GM13977 (cell line): ENCODE measurements at regions not wholly inside any gene's neighbourhood (a gene's known extent, or its start where the extent isn't known, plus 50 kb on each side); places are given as distances from the start of the nearest gene placed in this dataset.

Experiments used
- DNase-seq: peaks from one replicate; pipeline ENCODE4 v3.0.0; 2012; ENCODE audit warnings: low spot score
- in situ Hi-C: fragments of 300-500 bp; cut with MboI; formaldehyde crosslinking; loops from one replicate; pipeline ENCODE4 v1.12.0; 2022; ENCODE audit warnings: low sequenced_read_pairs, low pct_unique_long_range_greater_than_20kb, mixed read lengths, inconsistent platforms; ENCODE audit not compliant: unreplicated experiment
- TF ChIP-seq, protein P1 (sequence below): IDR thresholded peaks from 2 replicates; pipeline ENCODE4 v1.5.1; 2012; ENCODE audit warnings: mild to moderate bottlenecking, control low read depth; ENCODE audit not compliant: insufficient read depth; ENCODE audit errors: extremely low read depth, missing control alignments

DNA sequence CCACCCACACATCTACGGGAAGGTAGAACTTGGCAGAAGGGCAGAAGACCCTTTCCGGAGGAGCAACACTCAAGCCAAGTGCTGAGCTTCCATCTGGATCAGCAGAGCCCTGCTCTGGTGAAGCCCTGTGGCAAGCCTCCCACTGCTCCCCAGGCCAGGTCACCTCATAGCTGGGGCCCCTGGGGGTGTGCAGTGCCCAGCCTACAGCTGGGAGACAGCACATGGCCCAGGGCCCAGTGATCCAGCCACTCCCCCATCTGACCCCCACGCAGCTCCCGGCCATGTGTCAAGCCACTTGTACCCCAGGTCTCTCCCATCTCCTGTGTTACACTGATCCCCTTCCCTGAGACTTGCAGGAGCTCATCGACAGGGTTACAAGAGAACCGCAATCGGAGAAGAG, 95.7 kb downstream of the RBFOX3 start:
- TF ChIP-seq, protein P1, sequence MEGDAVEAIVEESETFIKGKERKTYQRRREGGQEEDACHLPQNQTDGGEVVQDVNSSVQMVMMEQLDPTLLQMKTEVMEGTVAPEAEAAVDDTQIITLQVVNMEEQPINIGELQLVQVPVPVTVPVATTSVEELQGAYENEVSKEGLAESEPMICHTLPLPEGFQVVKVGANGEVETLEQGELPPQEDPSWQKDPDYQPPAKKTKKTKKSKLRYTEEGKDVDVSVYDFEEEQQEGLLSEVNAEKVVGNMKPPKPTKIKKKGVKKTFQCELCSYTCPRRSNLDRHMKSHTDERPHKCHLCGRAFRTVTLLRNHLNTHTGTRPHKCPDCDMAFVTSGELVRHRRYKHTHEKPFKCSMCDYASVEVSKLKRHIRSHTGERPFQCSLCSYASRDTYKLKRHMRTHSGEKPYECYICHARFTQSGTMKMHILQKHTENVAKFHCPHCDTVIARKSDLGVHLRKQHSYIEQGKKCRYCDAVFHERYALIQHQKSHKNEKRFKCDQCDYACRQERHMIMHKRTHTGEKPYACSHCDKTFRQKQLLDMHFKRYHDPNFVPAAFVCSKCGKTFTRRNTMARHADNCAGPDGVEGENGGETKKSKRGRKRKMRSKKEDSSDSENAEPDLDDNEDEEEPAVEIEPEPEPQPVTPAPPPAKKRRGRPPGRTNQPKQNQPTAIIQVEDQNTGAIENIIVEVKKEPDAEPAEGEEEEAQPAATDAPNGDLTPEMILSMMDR = no peak
- in situ Hi-C loops = no loop called here
- DNase-seq = no peak

DNA sequence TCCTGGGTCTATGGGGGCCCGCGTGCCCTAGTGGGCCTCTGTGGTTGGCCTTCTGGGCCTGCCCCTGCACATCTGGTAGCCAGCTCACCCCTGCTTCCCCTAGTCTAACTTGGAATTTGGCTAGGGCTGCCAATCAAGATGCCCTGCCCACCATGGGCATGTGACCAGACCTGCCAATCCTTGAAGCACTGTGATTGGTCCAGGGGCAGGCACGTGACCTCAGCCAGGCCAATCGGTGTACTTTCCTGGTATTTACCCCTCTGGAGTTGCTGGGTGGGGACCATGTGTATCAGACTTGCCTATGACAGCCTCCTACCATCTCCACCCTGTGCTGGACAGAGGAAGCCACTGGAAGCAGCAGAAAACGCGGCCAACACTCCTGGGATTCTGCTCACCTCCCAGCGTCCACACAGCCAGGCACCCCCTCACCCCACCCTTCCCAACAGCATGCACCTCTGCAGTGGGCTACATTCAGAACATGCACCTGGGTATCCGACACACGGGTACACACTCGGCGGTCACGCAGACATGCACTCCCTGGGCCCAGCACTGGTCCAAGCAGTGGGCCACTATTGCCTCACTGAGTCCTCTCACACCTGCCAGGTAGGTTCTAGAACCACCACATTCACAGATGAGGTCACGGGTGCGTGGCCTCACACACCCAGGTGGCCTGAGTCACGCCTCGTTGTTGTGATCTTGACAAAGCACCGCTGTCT, 96.9 kb downstream of the RBFOX3 start:
- DNase-seq = no peak
- TF ChIP-seq, protein P1 = no peak
- in situ Hi-C loops = no loop called here

DNA sequence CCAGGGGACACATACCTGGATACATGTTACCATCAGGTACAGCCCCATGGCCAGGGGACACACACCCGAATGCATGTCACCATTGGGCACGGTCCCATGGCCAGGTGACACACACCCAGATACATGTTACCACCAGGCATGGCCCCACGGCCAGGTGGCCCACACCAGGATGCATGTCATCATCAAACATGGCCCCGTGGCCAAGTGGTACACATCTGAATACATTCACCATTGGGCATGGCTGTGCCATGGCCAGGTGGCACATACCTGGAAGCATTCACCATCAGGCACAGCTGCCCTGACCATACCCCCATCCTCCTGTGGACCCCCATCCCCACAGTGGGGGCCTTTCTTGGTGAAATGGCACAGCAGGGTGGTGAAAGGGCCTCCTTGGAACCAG, 97.6 kb downstream of the RBFOX3 start:
- TF ChIP-seq, protein P1 = no peak
- in situ Hi-C loops = no loop called here
- DNase-seq = no peak

DNA sequence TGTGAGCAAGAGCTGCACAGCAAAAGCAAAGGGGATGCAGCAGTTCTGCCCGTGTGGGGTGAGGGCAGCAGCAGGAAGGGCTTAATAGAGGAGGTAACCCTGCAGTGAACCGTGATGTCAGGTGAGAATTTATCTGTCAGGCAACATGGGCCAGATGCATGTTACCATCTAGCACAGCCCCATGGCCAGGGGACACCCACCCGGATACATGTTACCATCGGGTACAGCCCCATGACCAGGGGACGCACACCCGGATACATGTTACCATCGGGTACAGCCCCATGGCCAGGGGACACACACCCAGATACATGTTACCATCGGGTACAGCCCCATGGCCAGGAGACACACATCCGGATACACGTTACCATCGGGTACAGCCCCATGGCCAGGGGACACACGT, 99.4 kb downstream of the RBFOX3 start:
- TF ChIP-seq, protein P1 = no peak
- no peak for DNase-seq
- in situ Hi-C loops = no loop called here

DNA sequence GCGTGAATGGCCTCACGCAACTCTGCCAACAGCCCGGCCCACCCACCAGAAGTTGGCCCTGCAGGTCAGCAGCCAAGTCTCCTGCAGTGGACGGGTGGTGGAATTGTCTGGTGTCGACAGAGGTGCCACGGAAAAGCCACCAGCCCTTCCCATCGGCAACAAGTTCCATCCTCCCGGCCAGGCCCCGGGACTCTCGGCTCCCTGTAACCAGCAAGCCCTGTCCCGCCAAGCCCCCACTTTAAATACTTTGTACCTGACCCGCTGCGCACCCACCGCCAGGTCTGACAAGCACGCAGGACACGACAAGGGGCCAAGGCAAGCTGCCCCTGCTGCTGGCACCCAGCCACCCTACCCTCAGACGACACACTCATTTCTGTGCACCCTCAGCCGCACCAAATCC, 100.8 kb downstream of the RBFOX3 start:
- in situ Hi-C loops = no loop called here
- TF ChIP-seq, protein P1 = no peak
- DNase-seq = no peak

DNA sequence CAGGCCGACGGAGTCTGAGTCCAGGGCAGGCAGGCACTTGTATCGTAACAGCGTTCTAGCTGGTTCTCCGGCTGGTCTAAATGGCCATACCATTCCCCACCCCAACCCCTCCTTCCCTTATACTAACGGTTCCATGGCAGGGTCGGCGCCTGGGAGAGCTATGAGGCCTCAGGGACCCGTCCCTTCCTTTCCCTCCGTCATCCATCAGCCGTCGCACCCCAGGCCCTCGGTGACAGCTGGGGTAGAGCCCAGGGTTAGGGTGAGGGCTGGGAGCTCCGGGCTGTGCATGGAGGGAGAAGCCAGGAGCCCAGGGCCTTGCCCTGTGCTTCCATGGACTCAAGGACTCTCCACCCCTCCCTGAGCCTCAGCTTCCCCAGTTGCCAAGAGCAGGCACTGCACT, 101.4 kb downstream of the RBFOX3 start:
- TF ChIP-seq, protein P1 = no peak
- DNase-seq = no peak
- in situ Hi-C loops = no loop called here

DNA sequence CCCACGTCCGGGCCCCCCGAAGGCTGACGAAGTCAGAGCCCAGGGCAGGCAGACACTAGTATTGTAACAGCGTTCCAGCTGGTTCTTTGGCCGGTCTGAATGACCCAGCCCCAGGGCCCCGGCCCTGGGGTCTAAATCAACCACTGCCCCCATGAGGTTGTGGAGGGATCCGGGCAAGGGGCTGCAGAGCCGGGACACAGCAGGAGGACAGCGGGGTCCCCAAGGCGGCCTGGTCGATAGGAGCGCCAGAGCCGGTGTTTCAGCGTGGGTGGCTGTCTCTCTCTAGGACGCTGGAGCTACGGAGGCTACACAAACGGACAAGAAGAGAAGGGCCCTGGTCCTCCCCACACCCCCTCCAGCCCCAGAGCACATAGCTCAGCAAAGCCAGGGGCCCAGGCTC, 101.8 kb downstream of the RBFOX3 start:
- DNase-seq = no peak
- TF ChIP-seq, protein P1 = no peak
- in situ Hi-C loops = no loop called here
